Eye (tissue), 1 donor: ENCODE measurements at regions not wholly inside any gene's neighbourhood (a gene's known extent, or its start where the extent isn't known, plus 50 kb on each side); places are given as distances from the start of the nearest gene placed in this dataset.

Experiments
- DNase-seq: peaks from one replicate; pipeline ENCODE4 v3.0.0-alpha.2; 2015

- peak; percentile 90 for DNase-seq
These were observed 190.1 kb downstream of the TTC32 start for GRCh38 chr2:19711470-19712372.

GRCh38 chr2:19710230-19710629, 191.6 kb downstream of the TTC32 start:
- DNase-seq: no peak

GRCh38 chr2:19709553-19709952, 192.2 kb downstream of the TTC32 start:
- no peak for DNase-seq

GRCh38 chr2:19708776-19709175, 193.0 kb downstream of the TTC32 start:
- no peak for DNase-seq

GRCh38 chr2:19706332-19706731, 195.5 kb downstream of the TTC32 start:
- DNase-seq: no peak

- DNase-seq: no peak
These were observed 199.5 kb downstream of the TTC32 start for GRCh38 chr2:19702267-19702666.

- DNase-seq: no peak
These were observed 200.8 kb downstream of the TTC32 start for GRCh38 chr2:19700861-19701585.

- no peak for DNase-seq
These were observed 204.7 kb downstream of the TTC32 start for GRCh38 chr2:19697131-19697530.

- DNase-seq: no peak
These were observed 206.1 kb downstream of the TTC32 start for GRCh38 chr2:19695706-19696105.

GRCh38 chr2:19691892-19692291, 209.9 kb downstream of the TTC32 start:
- no peak for DNase-seq

GRCh38 chr2:19690429-19690828, 211.4 kb downstream of the TTC32 start:
- DNase-seq: no peak

GRCh38 chr2:19689646-19690168, 212.1 kb downstream of the TTC32 start:
- no peak for DNase-seq

- DNase-seq: no peak
These were observed 213.7 kb downstream of the TTC32 start for GRCh38 chr2:19688059-19688458.

GRCh38 chr2:19687017-19687659, 214.6 kb downstream of the TTC32 start:
- no peak for DNase-seq

GRCh38 chr2:19686439-19686838, 215.3 kb downstream of the TTC32 start:
- DNase-seq: no peak

GRCh38 chr2:19685731-19686130, 216.1 kb downstream of the TTC32 start:
- no peak for DNase-seq

GRCh38 chr2:19684516-19684915, 217.3 kb downstream of the TTC32 start:
- DNase-seq: no peak

- no peak for DNase-seq
These were observed 218.2 kb downstream of the TTC32 start for GRCh38 chr2:19683556-19683955.

GRCh38 chr2:19682493-19682892, 219.3 kb downstream of the TTC32 start:
- no peak for DNase-seq

- no peak for DNase-seq
These were observed 223.8 kb downstream of the TTC32 start for GRCh38 chr2:19677825-19678518.

GRCh38 chr2:19677215-19677777, 224.5 kb downstream of the TTC32 start:
- no peak for DNase-seq

GRCh38 chr2:19676770-19677169, 225.0 kb downstream of the TTC32 start:
- DNase-seq: no peak
